DOHH2 (cell line): ENCODE measurements at regions not wholly inside any gene's neighbourhood (a gene's known extent, or its start where the extent isn't known, plus 50 kb on each side); places are given as distances from the start of the nearest gene placed in this dataset.

Source experiments
- CTCF ChIP-seq: fragments of 200-600 bp; sonication (generic); IDR thresholded peaks from one replicate; pipeline ENCODE4 v1.5.1; 2014; ENCODE audit warnings: antibody characterized with exemption, mild to moderate bottlenecking, low read depth, low read length; ENCODE audit not compliant: poor library complexity, severe bottlenecking
- EZH2phosphoT487 ChIP-seq: fragments of 200-600 bp; sonication (generic); IDR thresholded peaks from 2 replicates; pipeline ENCODE4 v1.6.1; 2017; ENCODE audit warnings: borderline replicate concordance, mild to moderate bottlenecking, antibody characterized with exemption, low read length, moderate library complexity, mixed read lengths

DNA sequence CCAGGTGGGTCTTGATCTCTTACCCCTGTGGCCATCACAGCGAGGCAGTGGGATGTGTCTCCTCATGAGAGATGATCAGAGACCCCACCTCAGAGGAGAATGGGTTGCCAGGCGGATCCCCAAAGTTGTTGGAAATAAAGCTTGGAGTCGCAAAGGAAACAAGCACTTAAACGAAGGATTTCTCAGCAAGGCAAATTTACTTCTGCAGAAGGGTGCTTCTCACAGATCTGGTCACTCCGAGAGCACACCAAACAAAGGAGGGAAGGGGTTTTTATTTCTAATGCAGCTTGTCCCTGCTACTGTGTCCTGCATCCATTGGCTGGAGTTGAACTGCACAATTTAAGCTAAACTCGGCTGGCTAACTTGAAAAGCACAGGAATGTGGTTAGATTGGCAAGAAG is 466.6 kb upstream of the EYS start:
- TF ChIP-seq CTCF, result no peak
- no peak for TF ChIP-seq EZH2phosphoT487
